Stomach (tissue), 8 donors: ENCODE measurements at regions not wholly inside any gene's neighbourhood (a gene's known extent, or its start where the extent isn't known, plus 50 kb on each side); places are given as distances from the start of the nearest gene placed in this dataset.

Experiments used
- DNase-seq, 2 donors: peaks; one replicate each; pipeline versions ENCODE4 v3.0.0 to v3.0.0-alpha.2; 2013 to 2019
- H3K27ac ChIP-seq, 5 donors: fragments of 200-600 bp in 4 of 5; sonication (generic) in 4 of 5; one replicate each; pipeline ENCODE4 v1.5.1; 2013 to 2019; ENCODE audit warnings: mild to moderate bottlenecking in 1 of 5, moderate library complexity in 1 of 5
- H3K27me3 ChIP-seq, 3 donors: fragments of 200-600 bp; sonication (generic); one replicate each; pipeline ENCODE4 v1.5.1; 2017 to 2019; ENCODE audit warnings: mixed run types in 1 of 3
- H3K36me3 ChIP-seq, 4 donors: fragments of 200-600 bp; sonication (generic); 1 replicate in 3 of 4; 2 replicates in 1 of 4; pipeline ENCODE4 v1.5.1; 2016 to 2019
- H3K4me1 ChIP-seq, 4 donors: fragments of 200-600 bp; sonication (generic); one replicate each; pipeline ENCODE4 v1.5.1; 2016 to 2019
- H3K4me3 ChIP-seq, 4 donors: fragments of 200-600 bp; sonication (generic) in 3 of 4; one replicate each; pipeline ENCODE4 v1.5.1; 2016 to 2019; ENCODE audit warnings: mild to moderate bottlenecking in 1 of 4
- H3K9me3 ChIP-seq, 4 donors: fragments of 200-600 bp; sonication (generic); one replicate each; pipeline ENCODE4 v1.5.1; 2016 to 2019
- EP300 ChIP-seq: sonication (generic); formaldehyde crosslinking; IDR thresholded peaks from one replicate; pipeline ENCODE4 v1.6.1; 2017; ENCODE audit warnings: antibody characterized with exemption
- POLR2A ChIP-seq, 4 donors: fragments of 450-650 bp; IDR thresholded peaks; one replicate each; pipeline ENCODE4 v1.6.1; 2016; ENCODE audit warnings: antibody characterized with exemption in 4 of 4, control low read depth in 2 of 4, mild to moderate bottlenecking in 1 of 4, moderate library complexity in 1 of 4
- POLR2AphosphoS5 ChIP-seq, 3 donors: sonication (generic); formaldehyde crosslinking; IDR thresholded peaks; one replicate each; pipeline ENCODE4 v1.6.1; 2016; ENCODE audit warnings: antibody characterized with exemption in 3 of 3
- WGBS, 5 donors: extraction: QIAGEN DNeasy Blood & Tissue Kit in 3 of 5; methylation state at CpG; one replicate each; pipeline versions ENCODE4 v1.1.5 to v1.1.7; 2013 to 2018; 5-methylcytosine and 5-hydroxymethylcytosine counted together
- intact Hi-C: fragments of 100-400 bp; cut with DNase I; formaldehyde crosslinking; loops from one replicate; pipeline ENCODE4 v1.15.1; 2023; ENCODE audit warnings: low total_unique reads
- TF ChIP-seq, protein P1 (sequence below), 7 experiments: fragments of 450-650 bp in 4 of 7; fragments of 200-600 bp in 3 of 7; sonication (generic) in 3 of 7; IDR thresholded peaks; one replicate each; pipeline ENCODE4 v1.5.1; 2016 to 2019; ENCODE audit warnings: antibody characterized with exemption in 7 of 7, control low read depth in 2 of 7, mild to moderate bottlenecking in 1 of 7
- donor health status: healthy with polysubstance abuse.
- donor health status: Bipolar disorder and iron deficiency.
- donor health status: healthy.

DNA sequence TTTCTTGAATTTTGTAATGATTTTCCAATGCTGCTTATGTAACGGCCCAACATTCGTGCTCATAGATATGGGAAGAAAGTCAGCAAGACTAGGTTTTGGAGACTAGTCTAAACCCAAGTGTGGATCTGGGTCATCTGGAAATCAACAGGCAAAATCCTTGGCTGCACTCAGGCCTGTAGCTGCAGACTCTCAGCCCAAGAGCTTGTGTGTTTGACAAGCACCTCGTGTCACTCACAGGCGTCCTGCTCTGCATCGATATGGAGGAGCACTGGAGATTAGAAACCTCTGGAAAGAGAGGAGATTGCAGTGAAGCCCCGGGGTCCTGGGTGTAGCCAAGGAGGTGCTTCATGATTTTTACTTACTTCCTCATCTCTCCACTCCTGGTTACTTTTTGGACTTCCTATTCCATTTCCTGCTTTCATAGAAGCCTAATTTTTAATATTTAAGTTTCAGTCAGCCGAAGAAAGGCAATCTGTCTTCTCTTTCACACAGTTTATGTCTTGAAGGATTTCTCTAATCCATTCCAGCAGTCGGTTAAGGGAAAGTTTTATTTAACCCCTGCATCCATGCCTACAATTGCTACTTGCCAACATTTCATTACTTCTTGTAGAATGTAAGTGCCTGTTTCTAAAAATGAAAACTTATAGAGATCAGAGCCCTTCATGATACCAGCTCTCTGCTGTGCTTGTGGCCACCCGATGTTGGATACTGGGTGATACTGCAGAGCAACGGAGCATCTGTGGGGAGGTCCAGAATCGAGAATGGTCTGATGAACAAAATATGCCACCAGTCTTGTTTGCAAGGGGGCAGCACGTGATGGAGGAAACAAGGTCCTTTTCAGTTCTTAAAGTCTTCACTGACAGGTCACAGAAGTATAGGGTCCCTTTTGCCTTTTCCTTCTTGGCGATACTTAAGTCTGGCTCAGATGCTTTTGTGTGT, 296.3 kb downstream of the QKI start:
- TF ChIP-seq POLR2A (IDR thresholded peaks at IDR 0.05) = no peak
- TF ChIP-seq, protein P1, sequence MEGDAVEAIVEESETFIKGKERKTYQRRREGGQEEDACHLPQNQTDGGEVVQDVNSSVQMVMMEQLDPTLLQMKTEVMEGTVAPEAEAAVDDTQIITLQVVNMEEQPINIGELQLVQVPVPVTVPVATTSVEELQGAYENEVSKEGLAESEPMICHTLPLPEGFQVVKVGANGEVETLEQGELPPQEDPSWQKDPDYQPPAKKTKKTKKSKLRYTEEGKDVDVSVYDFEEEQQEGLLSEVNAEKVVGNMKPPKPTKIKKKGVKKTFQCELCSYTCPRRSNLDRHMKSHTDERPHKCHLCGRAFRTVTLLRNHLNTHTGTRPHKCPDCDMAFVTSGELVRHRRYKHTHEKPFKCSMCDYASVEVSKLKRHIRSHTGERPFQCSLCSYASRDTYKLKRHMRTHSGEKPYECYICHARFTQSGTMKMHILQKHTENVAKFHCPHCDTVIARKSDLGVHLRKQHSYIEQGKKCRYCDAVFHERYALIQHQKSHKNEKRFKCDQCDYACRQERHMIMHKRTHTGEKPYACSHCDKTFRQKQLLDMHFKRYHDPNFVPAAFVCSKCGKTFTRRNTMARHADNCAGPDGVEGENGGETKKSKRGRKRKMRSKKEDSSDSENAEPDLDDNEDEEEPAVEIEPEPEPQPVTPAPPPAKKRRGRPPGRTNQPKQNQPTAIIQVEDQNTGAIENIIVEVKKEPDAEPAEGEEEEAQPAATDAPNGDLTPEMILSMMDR (IDR thresholded peaks at IDR 0.05) = no peak
- no peak for TF ChIP-seq EP300
- TF ChIP-seq POLR2AphosphoS5 (IDR thresholded peaks at IDR 0.05) = no peak
- Histone ChIP-seq H3K27ac (peak overlapping the region in 3 of 5 donors; percentile 12 to 60 (median 56)), H3K36me3 (no peaks in the 10 kb centered on the region), H3K27me3 (no peaks in the 10 kb centered on the region), H3K4me3 (no peak overlapping the region), H3K4me1 (peaks cover 0 to 50% (median 30%) of the 10 kb centered on the region in 4 donors), H3K9me3 (no peaks in the 10 kb centered on the region)
- 43 to 57% (median 52%) methylated on average over 13 of the region's 13 CpGs for WGBS, 5 donors
- DNase-seq = peak in 1 of 2 donors; percentile 23
- intact Hi-C loops = no loop called here

DNA sequence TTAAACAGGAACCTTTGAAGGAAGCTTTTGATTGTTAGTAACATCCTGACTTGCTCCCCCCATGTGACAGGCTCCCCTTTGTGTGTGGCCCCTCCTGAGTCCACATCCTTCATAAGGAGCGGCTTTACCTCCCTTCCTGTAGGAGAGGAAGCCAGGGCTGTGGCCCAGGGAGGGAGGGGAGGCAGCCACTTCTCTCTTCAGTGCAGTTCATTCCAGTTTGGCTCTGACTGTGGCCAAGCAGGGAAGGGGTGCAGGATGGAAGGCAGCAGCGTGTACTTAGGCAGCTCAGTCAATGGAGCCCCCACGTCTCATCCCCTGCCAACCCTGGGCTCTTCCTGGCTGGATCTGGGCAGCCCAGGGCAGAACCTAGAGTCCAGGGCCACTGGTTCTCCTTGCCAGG, 295.2 kb downstream of the QKI start:
- Histone ChIP-seq H3K36me3 (no peaks in the 10 kb centered on the region), H3K4me3 (no peak overlapping the region), H3K9me3 (no peaks in the 10 kb centered on the region), H3K27ac (peak overlapping the region in 3 of 5 donors; percentile 19 to 60 (median 56)), H3K4me1 (peaks cover 0 to 50% (median 30%) of the 10 kb centered on the region in 4 donors), H3K27me3 (no peaks in the 10 kb centered on the region)
- TF ChIP-seq, protein P1 (IDR thresholded peaks at IDR 0.05) = no peak
- no peak for TF ChIP-seq EP300
- no peak for TF ChIP-seq POLR2AphosphoS5 (IDR thresholded peaks at IDR 0.05)
- TF ChIP-seq POLR2A (IDR thresholded peaks at IDR 0.05) = no peak
- WGBS, 5 donors = 56 to 76% (median 64%) methylated on average over 3 of the region's 3 CpGs
- intact Hi-C loops = no loop called here
- DNase-seq = peak in 1 of 2 donors; percentile 35

DNA sequence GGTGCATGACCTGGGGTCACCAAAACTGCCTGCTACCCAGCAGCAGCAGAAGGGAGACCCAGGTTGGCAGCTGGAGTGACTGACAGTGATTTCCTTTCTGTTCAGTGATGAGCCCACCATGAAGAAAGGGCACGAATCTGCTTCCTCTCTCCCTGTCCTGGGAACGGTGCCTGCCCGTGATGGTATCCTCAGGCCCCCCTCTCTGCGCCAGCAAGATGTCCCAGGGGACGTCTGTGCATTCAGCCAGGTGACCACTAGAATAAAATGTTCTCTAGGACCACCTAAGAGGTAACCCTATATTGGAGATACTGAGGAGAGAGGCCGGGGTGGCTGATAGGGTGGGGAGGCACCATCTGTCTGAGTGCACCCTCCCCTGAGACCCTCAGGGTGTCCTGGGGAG, 294.7 kb downstream of the QKI start:
- Histone ChIP-seq H3K27ac (peak overlapping the region in 2 of 5 donors; percentile 56 to 60), H3K36me3 (no peaks in the 10 kb centered on the region), H3K9me3 (no peaks in the 10 kb centered on the region), H3K27me3 (no peaks in the 10 kb centered on the region), H3K4me3 (no peak overlapping the region), H3K4me1 (peaks cover 0 to 50% (median 30%) of the 10 kb centered on the region in 4 donors)
- whole genome bisulfite sequencing, 5 donors = 68 to 87% (median 81%) methylated on average over 6 of the region's 6 CpGs
- TF ChIP-seq EP300 = no peak
- TF ChIP-seq, protein P1 (IDR thresholded peaks at IDR 0.05) = no peak
- no peak for TF ChIP-seq POLR2AphosphoS5 (IDR thresholded peaks at IDR 0.05)
- no peak for TF ChIP-seq POLR2A (IDR thresholded peaks at IDR 0.05)
- DNase-seq = no peak
- intact Hi-C loops = no loop called here

DNA sequence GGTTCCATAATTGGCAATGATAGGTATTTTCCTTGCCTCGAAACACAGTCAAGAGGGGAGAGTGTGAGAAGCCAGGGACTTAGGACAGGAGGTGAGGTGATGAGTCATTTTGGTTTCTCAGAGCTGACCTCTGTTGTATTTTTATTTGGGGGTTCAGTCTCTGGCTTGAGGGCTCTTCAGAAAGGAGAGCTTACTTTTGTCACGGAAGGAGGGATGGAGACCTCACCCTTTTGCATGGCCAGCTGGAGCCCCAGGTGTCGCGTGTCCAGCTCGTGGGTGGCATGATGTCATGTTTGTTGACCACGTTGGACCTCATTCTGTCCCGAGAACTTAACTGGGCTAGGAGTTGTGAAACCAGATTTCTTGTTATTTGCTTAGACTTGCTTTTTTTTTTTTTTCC, 293.9 kb downstream of the QKI start:
- H3K27ac ChIP-seq = no peak overlapping the region

More for the DNA sequence above, 293.9 kb downstream of the QKI start:
- no peaks in the 10 kb centered on the region for H3K9me3 ChIP-seq
- no peak overlapping the region for H3K4me3 ChIP-seq
- 66 to 77% (median 71%) methylated on average over 7 of the region's 7 CpGs for WGBS, 5 donors
- no peak for DNase-seq
- peaks cover 0 to 48% (median 30%) of the 10 kb centered on the region in 4 donors for H3K4me1 ChIP-seq
- TF ChIP-seq POLR2A (IDR thresholded peaks at IDR 0.05) (no peak), POLR2AphosphoS5 (IDR thresholded peaks at IDR 0.05) (no peak), EP300 (no peak)
- TF ChIP-seq, protein P1 (IDR thresholded peaks at IDR 0.05) = no peak
- no peaks in the 10 kb centered on the region for H3K36me3 ChIP-seq
- H3K27me3 ChIP-seq = no peaks in the 10 kb centered on the region
- intact Hi-C loops = no loop called here
